Lung (tissue), 11 donors: ENCODE measurements at regions not wholly inside any gene's neighbourhood (a gene's known extent, or its start where the extent isn't known, plus 50 kb on each side); places are given as distances from the start of the nearest gene placed in this dataset.

Experiments used
- ATAC-seq: fragments of 200-7000 bp; cut with Tn5 transposase; one replicate; pipeline ENCODE4 v1.9.1; 2020; ENCODE audit warnings: moderate number of reproducible peaks; ENCODE audit not compliant: insufficient read depth, low FRiP score
- DNase-seq, 3 donors: peaks; one replicate each; pipeline ENCODE4 v3.0.0-alpha.2; 2013 to 2017
- H3K27ac ChIP-seq, 2 donors: one replicate each; pipeline ENCODE4 v1.5.1; 2013; ENCODE audit warnings: mild to moderate bottlenecking in 2 of 2, moderate library complexity in 2 of 2, control low read depth in 1 of 2, inconsistent platforms in 1 of 2, low read depth in 1 of 2, low read length in 1 of 2
- H3K27me3 ChIP-seq, 3 donors: one replicate each; pipeline ENCODE4 v1.5.1; 2013; ENCODE audit warnings: low read length in 2 of 3; ENCODE audit not compliant: control insufficient read depth in 3 of 3, insufficient read depth in 3 of 3
- H3K36me3 ChIP-seq, 4 donors: one replicate each; pipeline ENCODE4 v1.5.1; 2013; ENCODE audit warnings: low read length in 4 of 4, mild to moderate bottlenecking in 1 of 4, moderate library complexity in 1 of 4; ENCODE audit not compliant: control insufficient read depth in 4 of 4, insufficient read depth in 4 of 4
- H3K4me1 ChIP-seq, 5 donors: one replicate each; pipeline ENCODE4 v1.5.1; 2013; ENCODE audit warnings: low read length in 5 of 5, mild to moderate bottlenecking in 2 of 5, moderate library complexity in 1 of 5; ENCODE audit not compliant: control insufficient read depth in 5 of 5, insufficient read depth in 5 of 5
- H3K4me3 ChIP-seq: one replicate; pipeline ENCODE4 v1.5.1; 2013; ENCODE audit warnings: mild to moderate bottlenecking, control low read depth, moderate library complexity
- H3K9ac ChIP-seq, 2 donors: one replicate each; pipeline ENCODE4 v1.5.1; 2013; ENCODE audit warnings: low read length in 2 of 2, control low read depth in 1 of 2; ENCODE audit not compliant: insufficient read depth in 1 of 2
- H3K9me3 ChIP-seq, 4 donors: one replicate each; pipeline ENCODE4 v1.5.1; 2013; ENCODE audit warnings: low read length in 3 of 4, mild to moderate bottlenecking in 1 of 4, moderate library complexity in 1 of 4; ENCODE audit not compliant: control insufficient read depth in 4 of 4, insufficient read depth in 3 of 4
- CTCF ChIP-seq: IDR thresholded peaks from 2 replicates; pipeline ENCODE4 v1.5.1; 2012; ENCODE audit warnings: mild to moderate bottlenecking; ENCODE audit errors: control extremely low read depth, extremely low read depth
- WGBS, 2 donors: extraction: QIAGEN DNeasy Blood & Tissue Kit; methylation state at CpG; one replicate each; pipeline ENCODE4 v1.1.7; 2013; 5-methylcytosine and 5-hydroxymethylcytosine counted together
- donor health status: control.
- donor health status: control.
- donor health status: Bipolar disorder and iron deficiency.
- donor health status: healthy.
- donor health status: DM: yes; HTN: yes; CAD: no.

- DNase-seq (no peak), ATAC-seq (no peak)
- Histone ChIP-seq H3K4me3 (no peak overlapping the region), H3K9me3 (no peaks in the 10 kb centered on the region), H3K27ac (no peak overlapping the region), H3K27me3 (no peaks in the 10 kb centered on the region), H3K4me1 (no peaks in the 10 kb centered on the region), H3K36me3 (no peaks in the 10 kb centered on the region), H3K9ac (no peak overlapping the region)
- WGBS, 2 donors = 69 to 83% methylated on average over 1 of the region's 1 CpG
- no peak for TF ChIP-seq CTCF
These were observed 156.3 kb upstream of the ZKSCAN2 start for GRCh38 chr16:25413975-25414374.

DNA sequence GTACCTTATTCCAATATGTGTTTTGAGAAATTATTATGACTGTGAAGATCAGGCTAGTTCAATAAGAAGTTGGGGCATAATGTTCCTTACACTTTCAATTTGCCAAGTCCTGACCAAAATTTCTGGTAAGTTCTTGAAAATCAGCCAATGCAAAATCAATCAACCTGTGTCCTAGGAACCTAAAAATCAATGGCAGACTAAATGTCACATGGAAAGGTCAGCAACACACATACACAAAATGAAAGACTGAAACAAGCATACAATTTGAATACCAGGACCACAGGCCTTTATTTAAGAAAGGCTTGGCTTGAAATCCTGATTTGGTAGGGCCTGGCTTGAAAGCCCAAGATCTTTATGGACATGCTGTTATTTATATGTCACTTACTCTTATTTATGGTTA, 155.5 kb upstream of the ZKSCAN2 start:
- DNase-seq (no peak), ATAC-seq (no peak)
- no peaks in the 10 kb centered on the region for H3K27me3 ChIP-seq
- H3K4me3 ChIP-seq = no peak overlapping the region
- H3K27ac ChIP-seq = no peak overlapping the region
- no peaks in the 10 kb centered on the region for H3K36me3 ChIP-seq
- TF ChIP-seq CTCF = no peak
- H3K9ac ChIP-seq = no peak overlapping the region
- H3K4me1 ChIP-seq = no peaks in the 10 kb centered on the region
- no peaks in the 10 kb centered on the region for H3K9me3 ChIP-seq

- H3K36me3 ChIP-seq = no peaks in the 10 kb centered on the region
- no peaks in the 10 kb centered on the region for H3K4me1 ChIP-seq
- H3K9ac ChIP-seq = no peak overlapping the region
- 60 to 71% methylated on average over 8 of the region's 8 CpGs for WGBS, 2 donors
- H3K27ac ChIP-seq = no peak overlapping the region
- no peaks in the 10 kb centered on the region for H3K27me3 ChIP-seq
- DNase-seq (no peak), ATAC-seq (no peak)
- H3K9me3 ChIP-seq = no peaks in the 10 kb centered on the region
- no peak overlapping the region for H3K4me3 ChIP-seq
- no peak for TF ChIP-seq CTCF
These were observed 153.9 kb upstream of the ZKSCAN2 start for GRCh38 chr16:25411396-25412081.

- Histone ChIP-seq H3K4me1 (no peaks in the 10 kb centered on the region), H3K9ac (no peak overlapping the region), H3K36me3 (no peaks in the 10 kb centered on the region), H3K9me3 (peaks cover 0 to 5% (median under 1%) of the 10 kb centered on the region in 4 donors), H3K4me3 (no peak overlapping the region), H3K27me3 (no peaks in the 10 kb centered on the region), H3K27ac (no peak overlapping the region)
- no peak for ATAC-seq
- 90 to 94% methylated on average over 1 of the region's 1 CpG for WGBS, 2 donors
- DNase-seq = no peak
- TF ChIP-seq CTCF = no peak
These were observed 146.2 kb upstream of the ZKSCAN2 start for GRCh38 chr16:25403852-25404251.
